Activated CD4-positive, alpha-beta T cell treated with anti-CD3 and anti-CD28 coated beads, Interleukin-2, amount 10 ng/mL, durations not matched to agents 24 days and 14 days (primary cell): ENCODE measurements at regions not wholly inside any gene's neighbourhood (a gene's known extent, or its start where the extent isn't known, plus 50 kb on each side); places are given as distances from the start of the nearest gene placed in this dataset.

Experiments
- DNase-seq: peaks from one replicate; pipeline ENCODE4 v3.0.0; 2022
- H3K27ac Mint-ChIP-seq: one replicate; pipeline ENCODE4 v1.8.0; 2022; ENCODE audit warnings: mild to moderate bottlenecking, mixed read lengths
- H3K27me3 Mint-ChIP-seq: one replicate; pipeline ENCODE4 v1.8.0; 2022; ENCODE audit warnings: mixed read lengths
- H3K36me3 Mint-ChIP-seq: one replicate; pipeline ENCODE4 v1.8.0; 2022; ENCODE audit warnings: low read depth, mild to moderate bottlenecking, mixed read lengths
- H3K4me1 Mint-ChIP-seq: one replicate; pipeline ENCODE4 v1.8.0; 2021; ENCODE audit warnings: mixed read lengths
- H3K4me3 Mint-ChIP-seq: one replicate; pipeline ENCODE4 v1.8.0; 2022; ENCODE audit warnings: mild to moderate bottlenecking, moderate library complexity, mixed read lengths
- H3K9me3 Mint-ChIP-seq: one replicate; pipeline ENCODE4 v1.8.0; 2021; ENCODE audit warnings: mixed read lengths
- intact Hi-C: fragments of 100-400 bp; cut with micrococcal nuclease; formaldehyde crosslinking; loops from one replicate; pipeline ENCODE4 v1.15.1; 2023

GRCh38 chr7:33804140-33804660 lies 101.1 kb upstream of the BMPER start:
- Mint-ChIP-seq H3K27me3 (no peaks in the 10 kb centered on the region), H3K4me3 (no peak overlapping the region), H3K36me3 (no peaks in the 10 kb centered on the region), H3K27ac (no peak overlapping the region), H3K4me1 (no peaks in the 10 kb centered on the region), H3K9me3 (no peaks in the 10 kb centered on the region)
- no peak for DNase-seq
- intact Hi-C loops, result no loop called here

- Mint-ChIP-seq H3K4me1 (no peaks in the 10 kb centered on the region), H3K9me3 (no peaks in the 10 kb centered on the region), H3K4me3 (no peak overlapping the region), H3K36me3 (no peaks in the 10 kb centered on the region), H3K27ac (no peak overlapping the region), H3K27me3 (no peaks in the 10 kb centered on the region)
- no peak for DNase-seq
- intact Hi-C loops, result no loop called here
These were observed 99.6 kb upstream of the BMPER start for GRCh38 chr7:33805630-33806233.

- no peaks in the 10 kb centered on the region for H3K9me3 Mint-ChIP-seq
- H3K36me3 Mint-ChIP-seq, result no peaks in the 10 kb centered on the region
- no peaks in the 10 kb centered on the region for H3K4me1 Mint-ChIP-seq
- no peak overlapping the region for H3K27ac Mint-ChIP-seq
- no peak overlapping the region for H3K4me3 Mint-ChIP-seq
- no peak for DNase-seq
- intact Hi-C loops, result no loop called here
- H3K27me3 Mint-ChIP-seq, result no peaks in the 10 kb centered on the region
These were observed 98.8 kb upstream of the BMPER start for GRCh38 chr7:33806298-33807154.

- intact Hi-C loops, result no loop called here
- Mint-ChIP-seq H3K27me3 (no peaks in the 10 kb centered on the region), H3K4me1 (no peaks in the 10 kb centered on the region), H3K9me3 (no peaks in the 10 kb centered on the region), H3K4me3 (no peak overlapping the region), H3K27ac (no peak overlapping the region), H3K36me3 (no peaks in the 10 kb centered on the region)
- no peak for DNase-seq
These were observed 98.2 kb upstream of the BMPER start for GRCh38 chr7:33807155-33807530.

GRCh38 chr7:33807779-33808482 lies 97.4 kb upstream of the BMPER start:
- H3K27ac Mint-ChIP-seq, result no peak overlapping the region
- intact Hi-C loops, result no loop called here
- H3K9me3 Mint-ChIP-seq, result no peaks in the 10 kb centered on the region
- DNase-seq, result no peak
- no peaks in the 10 kb centered on the region for H3K4me1 Mint-ChIP-seq
- H3K36me3 Mint-ChIP-seq, result no peaks in the 10 kb centered on the region
- no peak overlapping the region for H3K4me3 Mint-ChIP-seq
- H3K27me3 Mint-ChIP-seq, result no peaks in the 10 kb centered on the region

- H3K9me3 Mint-ChIP-seq, result no peaks in the 10 kb centered on the region
- no peaks in the 10 kb centered on the region for H3K36me3 Mint-ChIP-seq
- H3K4me1 Mint-ChIP-seq, result no peaks in the 10 kb centered on the region
- DNase-seq, result no peak
- H3K27ac Mint-ChIP-seq, result no peak overlapping the region
- intact Hi-C loops, result no loop called here
- H3K4me3 Mint-ChIP-seq, result no peak overlapping the region
- no peaks in the 10 kb centered on the region for H3K27me3 Mint-ChIP-seq
These were observed 96.1 kb upstream of the BMPER start for GRCh38 chr7:33809228-33809627.

- intact Hi-C loops, result no loop called here
- DNase-seq, result no peak
- Mint-ChIP-seq H3K4me3 (no peak overlapping the region), H3K9me3 (no peaks in the 10 kb centered on the region), H3K36me3 (no peaks in the 10 kb centered on the region), H3K4me1 (no peaks in the 10 kb centered on the region), H3K27me3 (no peaks in the 10 kb centered on the region), H3K27ac (no peak overlapping the region)
These were observed 95.0 kb upstream of the BMPER start for GRCh38 chr7:33810356-33810755.

- H3K9me3 Mint-ChIP-seq, result no peaks in the 10 kb centered on the region
- no peaks in the 10 kb centered on the region for H3K36me3 Mint-ChIP-seq
- no peak overlapping the region for H3K27ac Mint-ChIP-seq
- H3K27me3 Mint-ChIP-seq, result no peaks in the 10 kb centered on the region
- intact Hi-C loops, result no loop called here
- no peak overlapping the region for H3K4me3 Mint-ChIP-seq
- H3K4me1 Mint-ChIP-seq, result no peaks in the 10 kb centered on the region
- no peak for DNase-seq
These were observed 92.0 kb upstream of the BMPER start for GRCh38 chr7:33813331-33813730.

GRCh38 chr7:33814400-33814799 lies 90.9 kb upstream of the BMPER start:
- Mint-ChIP-seq H3K27ac (no peak overlapping the region), H3K4me1 (no peaks in the 10 kb centered on the region)
- intact Hi-C loops, result no loop called here

GRCh38 chr7:33814936-33815335 lies 90.4 kb upstream of the BMPER start:
- Mint-ChIP-seq H3K9me3 (no peaks in the 10 kb centered on the region), H3K27ac (no peak overlapping the region), H3K4me3 (no peak overlapping the region), H3K4me1 (no peaks in the 10 kb centered on the region), H3K27me3 (no peaks in the 10 kb centered on the region), H3K36me3 (no peaks in the 10 kb centered on the region)
- intact Hi-C loops, result no loop called here
- no peak for DNase-seq

More at GRCh38 chr7:33814400-33814799, 90.9 kb upstream of the BMPER start:
- Mint-ChIP-seq H3K36me3 (no peaks in the 10 kb centered on the region), H3K9me3 (no peaks in the 10 kb centered on the region), H3K4me3 (no peak overlapping the region), H3K27me3 (no peaks in the 10 kb centered on the region)
- DNase-seq, result no peak

GRCh38 chr7:33815336-33815735 lies 90.0 kb upstream of the BMPER start:
- Mint-ChIP-seq H3K27ac (no peak overlapping the region), H3K4me1 (no peaks in the 10 kb centered on the region), H3K4me3 (no peak overlapping the region), H3K9me3 (no peaks in the 10 kb centered on the region), H3K27me3 (no peaks in the 10 kb centered on the region), H3K36me3 (no peaks in the 10 kb centered on the region)
- no peak for DNase-seq
- intact Hi-C loops, result no loop called here

GRCh38 chr7:33816106-33816505 lies 89.2 kb upstream of the BMPER start:
- no peak overlapping the region for H3K4me3 Mint-ChIP-seq
- intact Hi-C loops, result no loop called here
- H3K4me1 Mint-ChIP-seq, result no peaks in the 10 kb centered on the region
- no peak overlapping the region for H3K27ac Mint-ChIP-seq
- DNase-seq, result no peak
- no peaks in the 10 kb centered on the region for H3K27me3 Mint-ChIP-seq
- no peaks in the 10 kb centered on the region for H3K36me3 Mint-ChIP-seq
- no peaks in the 10 kb centered on the region for H3K9me3 Mint-ChIP-seq

GRCh38 chr7:33819658-33820057 lies 85.7 kb upstream of the BMPER start:
- no peak for DNase-seq
- intact Hi-C loops, result no loop called here
- Mint-ChIP-seq H3K27ac (no peak overlapping the region), H3K27me3 (no peaks in the 10 kb centered on the region), H3K36me3 (no peaks in the 10 kb centered on the region), H3K4me3 (no peak overlapping the region), H3K4me1 (no peaks in the 10 kb centered on the region), H3K9me3 (no peaks in the 10 kb centered on the region)

GRCh38 chr7:33820206-33820605 lies 85.1 kb upstream of the BMPER start:
- H3K4me3 Mint-ChIP-seq, result no peak overlapping the region
- H3K27ac Mint-ChIP-seq, result no peak overlapping the region
- no peaks in the 10 kb centered on the region for H3K9me3 Mint-ChIP-seq
- no peak for DNase-seq
- H3K4me1 Mint-ChIP-seq, result no peaks in the 10 kb centered on the region
- intact Hi-C loops, result no loop called here
- no peaks in the 10 kb centered on the region for H3K27me3 Mint-ChIP-seq
- H3K36me3 Mint-ChIP-seq, result no peaks in the 10 kb centered on the region
